Fibroblast of lung (primary cell): ENCODE measurements at regions not wholly inside any gene's neighbourhood (a gene's known extent, or its start where the extent isn't known, plus 50 kb on each side); places are given as distances from the start of the nearest gene placed in this dataset.

Experiments used
- EZH2 ChIP-seq: IDR thresholded peaks from 2 replicates; pipeline ENCODE4 v1.5.1; 2012; ENCODE audit warnings: low read length, control low read depth, mild to moderate bottlenecking; ENCODE audit errors: missing control alignments
- TF ChIP-seq, protein P1 (sequence below), 2 donors: IDR thresholded peaks in 1 of 2; conservative IDR thresholded peaks in 1 of 2; 1 replicate in 1 of 2; 2 replicates in 1 of 2; pipeline ENCODE4 v1.5.1; 2011 to 2012; ENCODE audit warnings: low read length in 2 of 2, control low read depth in 1 of 2, inconsistent platforms in 1 of 2, low read depth in 1 of 2, mild to moderate bottlenecking in 1 of 2

DNA sequence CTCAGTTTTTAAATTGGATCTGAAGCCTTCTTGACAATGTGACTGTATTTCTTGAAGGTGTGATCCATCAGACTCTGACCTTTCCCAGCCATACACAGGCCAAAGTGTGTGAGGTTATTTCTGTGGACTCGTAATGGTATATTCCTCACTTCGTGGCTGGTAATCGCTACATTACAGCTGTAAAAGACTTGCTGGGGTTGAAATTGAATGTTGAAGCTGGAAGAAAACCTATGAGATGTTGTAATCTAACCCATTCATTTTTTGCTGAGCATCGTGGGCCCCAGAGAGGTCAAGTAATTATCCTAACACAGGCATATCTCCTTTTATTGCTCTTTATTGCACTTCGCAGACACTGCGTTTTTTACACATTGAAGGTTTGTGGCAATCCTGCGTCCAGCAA lies 405.6 kb upstream of the ZP4 start:
- TF ChIP-seq, protein P1, sequence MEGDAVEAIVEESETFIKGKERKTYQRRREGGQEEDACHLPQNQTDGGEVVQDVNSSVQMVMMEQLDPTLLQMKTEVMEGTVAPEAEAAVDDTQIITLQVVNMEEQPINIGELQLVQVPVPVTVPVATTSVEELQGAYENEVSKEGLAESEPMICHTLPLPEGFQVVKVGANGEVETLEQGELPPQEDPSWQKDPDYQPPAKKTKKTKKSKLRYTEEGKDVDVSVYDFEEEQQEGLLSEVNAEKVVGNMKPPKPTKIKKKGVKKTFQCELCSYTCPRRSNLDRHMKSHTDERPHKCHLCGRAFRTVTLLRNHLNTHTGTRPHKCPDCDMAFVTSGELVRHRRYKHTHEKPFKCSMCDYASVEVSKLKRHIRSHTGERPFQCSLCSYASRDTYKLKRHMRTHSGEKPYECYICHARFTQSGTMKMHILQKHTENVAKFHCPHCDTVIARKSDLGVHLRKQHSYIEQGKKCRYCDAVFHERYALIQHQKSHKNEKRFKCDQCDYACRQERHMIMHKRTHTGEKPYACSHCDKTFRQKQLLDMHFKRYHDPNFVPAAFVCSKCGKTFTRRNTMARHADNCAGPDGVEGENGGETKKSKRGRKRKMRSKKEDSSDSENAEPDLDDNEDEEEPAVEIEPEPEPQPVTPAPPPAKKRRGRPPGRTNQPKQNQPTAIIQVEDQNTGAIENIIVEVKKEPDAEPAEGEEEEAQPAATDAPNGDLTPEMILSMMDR (conservative IDR thresholded peaks at IDR 0.05 in 1 of 2, IDR thresholded peaks at IDR 0.05 in 1 of 2; ENCODE audit: low read depth in 1 of 2, low read length in 2 of 2), result no peak
- TF ChIP-seq EZH2, result no peak
